ENCODE measurements at regions not wholly inside any gene's neighbourhood (a gene's known extent, or its start where the extent isn't known, plus 50 kb on each side); places are given as distances from the start of the nearest gene placed in this dataset.
"Not testable (repeated sequence)": the region's sequence is repeated elsewhere in the genome, so short reads cannot be mapped to it uniquely, and the experiment has no call there.

- TF ChIP-seq ZFX (IDR thresholded peaks at IDR 0.05; ENCODE audit: borderline replicate concordance) (no peak), CTCF (IDR thresholded peaks at IDR 0.05) (no peak)
- H3K27ac ChIP-seq: no peak overlapping the region
These were observed 200.4 kb downstream of the FOXD4L6 start for GRCh38 chr9:40927851-40928802.

- TF ChIP-seq ZFX (IDR thresholded peaks at IDR 0.05; ENCODE audit: borderline replicate concordance): no peak
- no peak for TF ChIP-seq CTCF (IDR thresholded peaks at IDR 0.05)
These were observed 201.2 kb downstream of the FOXD4L6 start for GRCh38 chr9:40927260-40927631.

GRCh38 chr9:40926404-40927259 lies 201.8 kb downstream of the FOXD4L6 start:
- no peak for TF ChIP-seq ZFX (IDR thresholded peaks at IDR 0.05; ENCODE audit: borderline replicate concordance)
- no peak for TF ChIP-seq CTCF (IDR thresholded peaks at IDR 0.05)
- H3K27ac ChIP-seq: no peak overlapping the region

More at GRCh38 chr9:40927260-40927631, 201.2 kb downstream of the FOXD4L6 start:
- no peak overlapping the region for H3K27ac ChIP-seq

GRCh38 chr9:40925149-40925548 lies 203.3 kb downstream of the FOXD4L6 start:
- no peak for TF ChIP-seq ZFX (IDR thresholded peaks at IDR 0.05; ENCODE audit: borderline replicate concordance)
- no peak for TF ChIP-seq CTCF (IDR thresholded peaks at IDR 0.05)
- no peak overlapping the region for H3K27ac ChIP-seq

- H3K27ac ChIP-seq: not testable (repeated sequence)
These were observed 212.1 kb downstream of the FOXD4L6 start for GRCh38 chr9:40916399-40916783.

- H3K27ac ChIP-seq: peak overlapping the region; percentile 30; the same call in 1 of the 2 replicates
These were observed 212.7 kb downstream of the FOXD4L6 start for GRCh38 chr9:40915660-40916398.

GRCh38 chr9:40914772-40915659 lies 213.5 kb downstream of the FOXD4L6 start:
- no peak for TF ChIP-seq ZFX (IDR thresholded peaks at IDR 0.05; ENCODE audit: borderline replicate concordance)
- TF ChIP-seq CTCF (IDR thresholded peaks at IDR 0.05): no peak
- peak overlapping the region; percentile 30; the same call in 1 of the 2 replicates for H3K27ac ChIP-seq

All from 22Rv1 (cell line).